PC-3 (cell line): ENCODE measurements at regions not wholly inside any gene's neighbourhood (a gene's known extent, or its start where the extent isn't known, plus 50 kb on each side); places are given as distances from the start of the nearest gene placed in this dataset.

Experiments
- ATAC-seq: fragments of 200-7000 bp; cut with Tn5 transposase; 2 replicates; pipeline ENCODE4 v1.9.1; 2020; ENCODE audit warnings: mild to moderate bottlenecking, moderate library complexity
- BruUV-seq: library from RNA; stranded (reverse); fragments of 400-500 nt; replicated peaks from 2 replicates; lab custom pipeline; 2021; lab: Mats Ljungman, UMichigan
- CTCF ChIA-PET: fragments of 300-600 bp; sonication (Branson Sonifier 250); formaldehyde crosslinking; loops from one replicate; lab custom pipeline; 2022; ENCODE audit warnings: antibody characterized with exemption; lab: Charles Lee
- POLR2A ChIA-PET: fragments of 300-600 bp; sonication (Branson Sonifier 250); formaldehyde crosslinking; loops from one replicate; lab custom pipeline; 2022; ENCODE audit warnings: antibody characterized with exemption; ENCODE audit not compliant: unreplicated experiment; lab: Charles Lee
- DNase-seq: peaks from one replicate; pipeline ENCODE4 v3.0.0-alpha.2; 2015
- H2AFZ ChIP-seq: fragments of 300-600 bp; sonication (generic); 2 replicates; pipeline ENCODE4 v1.6.0; 2016; ENCODE audit warnings: antibody characterized with exemption, low read length
- H3F3A ChIP-seq: fragments of 300-600 bp; sonication (generic); one replicate; pipeline ENCODE4 v1.6.0; 2017; ENCODE audit warnings: antibody characterized with exemption, low read length, control low read depth, mild to moderate bottlenecking; ENCODE audit not compliant: unreplicated experiment
- H3K27ac ChIP-seq: fragments of 300-600 bp; sonication (generic); 2 replicates; pipeline ENCODE4 v1.5.1; 2016; ENCODE audit warnings: mild to moderate bottlenecking, low read length
- H3K27me3 ChIP-seq: fragments of 300-600 bp; sonication (generic); 2 replicates; pipeline ENCODE4 v1.6.1; 2016; ENCODE audit warnings: low read length, mixed read lengths
- H3K36me3 ChIP-seq: fragments of 300-600 bp; sonication (generic); 2 replicates; pipeline ENCODE4 v1.6.1; 2016; ENCODE audit warnings: low read depth, mixed run types, low read length, mixed read lengths
- H3K4me1 ChIP-seq: fragments of 300-600 bp; sonication (generic); 2 replicates; pipeline ENCODE4 v1.5.1; 2016; ENCODE audit warnings: low read length; ENCODE audit not compliant: insufficient read depth
- H3K4me2 ChIP-seq: fragments of 300-600 bp; sonication (generic); 2 replicates; pipeline ENCODE4 v1.6.0; 2016; ENCODE audit warnings: low read length
- H3K4me3 ChIP-seq: fragments of 300-600 bp; sonication (generic); 2 replicates; pipeline ENCODE4 v1.5.1; 2016; ENCODE audit warnings: mild to moderate bottlenecking, low read length, mixed read lengths
- H3K79me2 ChIP-seq: fragments of 300-600 bp; sonication (generic); 2 replicates; pipeline ENCODE4 v1.6.1; 2017; ENCODE audit warnings: low read length, mixed read lengths
- H3K9ac ChIP-seq: fragments of 300-600 bp; sonication (generic); 2 replicates; pipeline ENCODE4 v1.6.0; 2016; ENCODE audit warnings: mild to moderate bottlenecking, low read length
- H3K9me2 ChIP-seq: fragments of 300-600 bp; sonication (generic); replicated peaks from 2 replicates; pipeline ENCODE4 v1.6.1; 2016; ENCODE audit warnings: mixed run types, low read length, mixed read lengths
- H3K9me3 ChIP-seq: fragments of 300-600 bp; sonication (generic); 2 replicates; pipeline ENCODE4 v1.6.1; 2016; ENCODE audit warnings: low read length, mixed read lengths
- H4K20me1 ChIP-seq: fragments of 300-600 bp; sonication (generic); 2 replicates; pipeline ENCODE4 v1.6.1; 2016; ENCODE audit warnings: low read length, mixed read lengths
- CTCF ChIP-seq: fragments of 300-600 bp; sonication (generic); conservative IDR thresholded peaks from 2 replicates; pipeline ENCODE4 v1.5.1; 2017; ENCODE audit warnings: antibody characterized with exemption, low read depth, mild to moderate bottlenecking, low read length
- EZH2 ChIP-seq: fragments of 300-600 bp; sonication (generic); IDR thresholded peaks from one replicate; pipeline ENCODE4 v1.6.1; 2017; ENCODE audit warnings: antibody characterized with exemption, mild to moderate bottlenecking, low read length; ENCODE audit not compliant: unreplicated experiment
- EZH2phosphoT487 ChIP-seq: fragments of 300-600 bp; sonication (generic); IDR thresholded peaks from 2 replicates; pipeline ENCODE4 v1.6.1; 2018; ENCODE audit warnings: mild to moderate bottlenecking, antibody characterized with exemption, low read length, borderline replicate concordance
- intact Hi-C: fragments of 100-400 bp; cut with micrococcal nuclease; formaldehyde crosslinking; loops from 2 replicates; pipeline ENCODE4 v1.9.0; 2023

GRCh38 chr7:49635800-49636199 lies 137.6 kb upstream of the VWC2 start:
- ChIA-PET CTCF (no interaction called here), POLR2A (no interaction called here)
- no peaks in the 10 kb centered on the region for H3K36me3 ChIP-seq
- intact Hi-C loops = no loop called here
- no peak overlapping the region for H2AFZ ChIP-seq
- no peak overlapping the region for H3K4me3 ChIP-seq
- H3K79me2 ChIP-seq = no peaks in the 10 kb centered on the region
- H3K9me3 ChIP-seq = no peaks in the 10 kb centered on the region
- no peaks in the 10 kb centered on the region for H3K4me1 ChIP-seq
- H3K9ac ChIP-seq = no peak overlapping the region
- H3K27ac ChIP-seq = no peak overlapping the region
- ATAC-seq (no peak), DNase-seq (peak; percentile 11)
- TF ChIP-seq EZH2 (no peak), EZH2phosphoT487 (no peak), CTCF (0 out of 2 replicates have a peak, but pooled peaks have one; percentile 25)
- H3F3A ChIP-seq = no peaks in the 10 kb centered on the region
- BruUV-seq = no TSS peak
- no peaks in the 10 kb centered on the region for H4K20me1 ChIP-seq
- H3K4me2 ChIP-seq = no peak overlapping the region
- no peaks in the 10 kb centered on the region for H3K9me2 ChIP-seq
- H3K27me3 ChIP-seq = 0 out of 2 replicates have a peak, but pooled peaks cover 10% of the 10 kb centered on the region

- no TSS peak for BruUV-seq
- Histone ChIP-seq H3F3A (no peaks in the 10 kb centered on the region), H3K27me3 (0 out of 2 replicates have a peak, but pooled peaks cover 10% of the 10 kb centered on the region), H3K9ac (no peak overlapping the region), H3K4me3 (no peak overlapping the region), H3K4me1 (no peaks in the 10 kb centered on the region), H3K27ac (no peak overlapping the region), H4K20me1 (no peaks in the 10 kb centered on the region), H3K79me2 (no peaks in the 10 kb centered on the region), H2AFZ (no peak overlapping the region), H3K9me2 (no peaks in the 10 kb centered on the region), H3K4me2 (no peak overlapping the region), H3K36me3 (no peaks in the 10 kb centered on the region), H3K9me3 (no peaks in the 10 kb centered on the region)
- ATAC-seq (no peak), DNase-seq (no peak)
- ChIA-PET POLR2A (no interaction called here), CTCF (no interaction called here)
- intact Hi-C loops = no loop called here
- no peak for TF ChIP-seq EZH2phosphoT487
Measured at GRCh38 chr7:49636400-49636799, 137.0 kb upstream of the VWC2 start.

GRCh38 chr7:49638166-49638565 lies 135.3 kb upstream of the VWC2 start:
- Histone ChIP-seq H3K4me1 (no peaks in the 10 kb centered on the region), H3K36me3 (no peaks in the 10 kb centered on the region), H4K20me1 (no peaks in the 10 kb centered on the region), H3K79me2 (no peaks in the 10 kb centered on the region), H3F3A (no peaks in the 10 kb centered on the region), H3K4me2 (no peak overlapping the region), H3K9ac (no peak overlapping the region), H3K4me3 (no peak overlapping the region), H3K9me2 (no peaks in the 10 kb centered on the region), H3K27me3 (0 out of 2 replicates have a peak, but pooled peaks cover 6% of the 10 kb centered on the region), H2AFZ (no peak overlapping the region), H3K27ac (no peak overlapping the region), H3K9me3 (no peaks in the 10 kb centered on the region)
- TF ChIP-seq EZH2phosphoT487 (no peak), EZH2 (no peak), CTCF (no peak)
- CTCF ChIA-PET = no interaction called here
- ATAC-seq (no peak), DNase-seq (no peak)
- POLR2A ChIA-PET = no interaction called here
- intact Hi-C loops = no loop called here
- no TSS peak for BruUV-seq
